A673 (cell line): ENCODE measurements at regions not wholly inside any gene's neighbourhood (a gene's known extent, or its start where the extent isn't known, plus 50 kb on each side); places are given as distances from the start of the nearest gene placed in this dataset.

Experiments used
- BruUV-seq: library from RNA; stranded (reverse); fragments of 400-500 nt; replicated peaks from 2 replicates; lab custom pipeline; 2021; lab: Mats Ljungman, UMichigan
- CTCF ChIA-PET: fragments of 300-600 bp; sonication (Branson Sonifier 250); formaldehyde crosslinking; loops from one replicate; lab custom pipeline; 2022; ENCODE audit warnings: antibody characterized with exemption; lab: Charles Lee
- POLR2A ChIA-PET: fragments of 300-600 bp; sonication (Branson Sonifier 250); formaldehyde crosslinking; loops from one replicate; lab custom pipeline; 2022; ENCODE audit warnings: antibody characterized with exemption; ENCODE audit not compliant: low non-redundant PET; lab: Charles Lee
- DNase-seq: peaks from one replicate; pipeline ENCODE4 v3.0.0-alpha.2; 2015; ENCODE audit warnings: low spot score
- H3K27ac ChIP-seq: fragments of 200-600 bp; sonication (generic); 2 replicates; pipeline ENCODE4 v1.5.1; 2016; ENCODE audit warnings: mixed run types, low read depth, mild to moderate bottlenecking, mixed read lengths, antibody characterized with exemption, low read length; ENCODE audit not compliant: poor library complexity, severe bottlenecking
- H3K27me3 ChIP-seq: fragments of 200-600 bp; sonication (generic); replicated peaks from 2 replicates; pipeline ENCODE4 v1.6.1; 2017; ENCODE audit warnings: mixed run types, low read depth, mild to moderate bottlenecking, mixed read lengths, antibody characterized with exemption, low read length; ENCODE audit not compliant: insufficient read depth, poor library complexity
- H3K36me3 ChIP-seq: fragments of 200-600 bp; sonication (generic); 2 replicates; pipeline ENCODE4 v1.6.1; 2016; ENCODE audit warnings: mixed run types, mild to moderate bottlenecking, mixed read lengths, antibody characterized with exemption, low read length; ENCODE audit not compliant: insufficient read depth, poor library complexity, severe bottlenecking
- H3K4me1 ChIP-seq: fragments of 200-600 bp; sonication (generic); 2 replicates; pipeline ENCODE4 v1.6.1; 2017; ENCODE audit warnings: mixed run types, mild to moderate bottlenecking, mixed read lengths, antibody characterized with exemption, low read length; ENCODE audit not compliant: insufficient read depth, poor library complexity, severe bottlenecking
- H3K4me3 ChIP-seq: fragments of 200-600 bp; sonication (generic); 2 replicates; pipeline ENCODE4 v1.5.1; 2016; ENCODE audit warnings: low read depth, mixed run types, mild to moderate bottlenecking, mixed read lengths, low read length; ENCODE audit not compliant: poor library complexity, severe bottlenecking
- H3K9me3 ChIP-seq: fragments of 200-600 bp; sonication (generic); 2 replicates; pipeline ENCODE4 v1.6.1; 2016; ENCODE audit warnings: mixed run types, low read depth, mild to moderate bottlenecking, mixed read lengths, antibody characterized with exemption, low read length; ENCODE audit not compliant: poor library complexity, severe bottlenecking
- CTCF ChIP-seq: fragments of 300-800, 200-600 bp; sonication (generic); conservative IDR thresholded peaks from 2 replicates; pipeline ENCODE4 v1.5.1; 2017; ENCODE audit warnings: low read depth, mild to moderate bottlenecking, antibody characterized with exemption, low read length, moderate library complexity, mixed read lengths
- EZH2 ChIP-seq: fragments of 200-600 bp; sonication (generic); IDR thresholded peaks from 2 replicates; pipeline ENCODE4 v1.6.1; 2017; ENCODE audit warnings: borderline replicate concordance, low read depth, mild to moderate bottlenecking, mixed read lengths, antibody characterized with exemption, low read length; ENCODE audit not compliant: poor library complexity, severe bottlenecking
- intact Hi-C: fragments of 100-400 bp; cut with micrococcal nuclease; formaldehyde crosslinking; loops from one replicate; pipeline ENCODE4 v1.10.0; 2022; ENCODE audit not compliant: unreplicated experiment

DNA sequence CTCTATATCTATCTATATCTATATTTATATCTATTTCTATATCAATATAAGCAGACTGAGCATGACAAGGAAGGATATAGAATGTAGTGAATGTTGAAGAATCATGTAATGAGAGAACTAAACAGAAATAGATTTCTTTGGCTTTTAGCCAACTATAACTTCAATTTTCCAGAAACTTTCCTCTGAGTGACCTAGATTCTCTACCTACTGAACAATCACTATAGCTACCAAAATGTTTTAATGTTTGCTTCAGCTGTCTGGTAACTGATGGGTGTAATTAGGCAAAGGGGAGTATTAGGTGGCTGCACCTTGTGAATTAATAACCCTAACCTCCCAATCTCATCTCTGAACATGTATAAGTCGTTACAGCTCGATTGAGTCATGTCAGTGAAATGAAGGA lies 76.4 kb upstream of the ROBO1 start:
- Histone ChIP-seq H3K27ac (no peak overlapping the region), H3K4me3 (no peak overlapping the region), H3K9me3 (no peaks in the 10 kb centered on the region), H3K27me3 (no peaks in the 10 kb centered on the region), H3K36me3 (no peaks in the 10 kb centered on the region), H3K4me1 (no peaks in the 10 kb centered on the region)
- ChIA-PET POLR2A (no interaction called here), CTCF (no interaction called here)
- BruUV-seq, result no TSS peak
- intact Hi-C loops, result no loop called here
- no peak for DNase-seq
- TF ChIP-seq EZH2 (no peak), CTCF (no peak)

GRCh38 chr3:79843180-79843579 lies 75.4 kb upstream of the ROBO1 start:
- Histone ChIP-seq H3K9me3 (no peaks in the 10 kb centered on the region), H3K4me3 (no peak overlapping the region), H3K4me1 (no peaks in the 10 kb centered on the region), H3K36me3 (no peaks in the 10 kb centered on the region), H3K27me3 (no peaks in the 10 kb centered on the region), H3K27ac (no peak overlapping the region)
- intact Hi-C loops, result no loop called here
- ChIA-PET CTCF (no interaction called here), POLR2A (no interaction called here)
- no peak for TF ChIP-seq EZH2
- no peak for TF ChIP-seq CTCF
- BruUV-seq, result no TSS peak
- no peak for DNase-seq

GRCh38 chr3:79835701-79836100 lies 67.9 kb upstream of the ROBO1 start:
- no peaks in the 10 kb centered on the region for H3K9me3 ChIP-seq
- intact Hi-C loops, result no loop called here
- no peak for DNase-seq
- BruUV-seq, result no TSS peak
- CTCF ChIA-PET, result no interaction called here
- H3K27me3 ChIP-seq, result no peaks in the 10 kb centered on the region
- TF ChIP-seq CTCF (no peak), EZH2 (no peak)
- no peak overlapping the region for H3K27ac ChIP-seq
- no peak overlapping the region for H3K4me3 ChIP-seq
- H3K36me3 ChIP-seq, result no peaks in the 10 kb centered on the region
- no peaks in the 10 kb centered on the region for H3K4me1 ChIP-seq
- POLR2A ChIA-PET, result no interaction called here
